ENCODE measurements at regions not wholly inside any gene's neighbourhood (a gene's known extent, or its start where the extent isn't known, plus 50 kb on each side); places are given as distances from the start of the nearest gene placed in this dataset.

DNA sequence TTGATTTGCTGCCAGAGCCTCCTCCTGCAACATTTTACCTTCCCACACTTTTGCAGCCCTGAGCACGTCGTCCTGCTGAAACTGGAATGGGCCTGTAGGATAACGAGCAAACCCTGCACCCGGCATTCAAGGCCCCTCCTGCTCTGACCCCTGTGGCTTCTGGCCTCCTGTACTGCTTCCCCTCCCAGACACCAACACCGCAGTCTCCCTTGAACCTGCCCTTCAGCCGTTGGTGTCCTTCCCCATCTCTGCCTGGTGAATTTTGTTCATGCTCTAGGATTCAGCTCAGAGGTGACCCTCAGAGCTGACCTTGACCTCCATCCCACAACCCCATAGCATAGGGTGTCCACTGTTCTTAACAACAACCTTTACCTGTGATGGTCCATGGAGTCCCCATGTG lies 535.1 kb downstream of the MATN1 start:
- DNase-seq (ENCODE audit: low read depth in 2 of 2): no peak

DNA sequence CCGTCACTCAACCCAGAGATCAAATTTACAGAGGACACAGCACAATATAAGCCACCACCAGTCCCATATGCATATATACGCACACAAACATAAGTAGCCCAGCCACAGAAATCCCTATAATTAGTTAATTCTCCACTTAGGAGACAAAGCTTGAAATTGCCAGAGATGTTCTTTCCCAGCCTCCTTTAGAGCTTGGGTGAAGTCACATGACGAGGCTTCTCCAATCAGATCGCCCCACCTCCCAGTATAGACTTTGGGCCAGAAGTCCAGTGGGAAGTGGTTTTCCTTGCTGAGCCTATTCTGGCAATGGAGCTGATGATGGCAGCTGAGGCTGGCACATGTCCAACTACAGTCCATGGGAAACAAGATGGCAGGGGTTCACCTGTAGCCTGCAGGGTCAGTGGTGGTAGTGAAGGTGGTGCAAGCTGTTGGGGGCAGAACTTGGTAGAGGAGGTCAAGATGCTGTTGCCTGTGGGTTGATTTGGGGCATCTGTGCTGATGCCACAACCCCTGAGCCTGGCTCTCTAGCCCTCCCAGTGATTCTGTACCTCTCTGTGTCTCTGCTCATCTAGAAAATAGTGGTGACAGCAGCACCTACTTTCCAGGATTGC lies 535.9 kb downstream of the MATN1 start:
- DNase-seq (ENCODE audit: low read depth in 2 of 2): no peak

DNA sequence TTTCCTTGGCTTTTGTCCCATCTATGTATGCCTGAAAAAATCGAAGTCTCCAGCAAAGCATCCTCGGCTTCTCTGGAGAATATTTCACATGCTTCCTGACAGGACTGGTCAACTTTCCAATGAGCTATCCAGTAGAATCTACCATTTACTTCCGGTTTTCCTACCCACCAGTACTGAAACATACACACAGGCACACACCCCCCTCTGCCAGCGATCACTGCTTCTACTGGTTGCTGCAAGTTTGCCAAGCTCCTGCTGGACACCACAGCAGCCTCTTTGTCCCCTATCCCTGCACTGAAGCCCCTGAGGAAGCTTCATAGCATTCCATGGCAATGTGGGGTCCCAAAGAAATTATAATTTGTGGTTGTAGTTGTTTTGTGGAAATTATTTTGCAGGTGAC lies 536.8 kb downstream of the MATN1 start:
- DNase-seq (ENCODE audit: low read depth in 2 of 2): no peak

- no peak for DNase-seq (ENCODE audit: low read depth in 2 of 2)
These were observed 537.6 kb downstream of the MATN1 start for GRCh38 chr1:30185809-30186208.

- DNase-seq (ENCODE audit: low read depth in 2 of 2): no peak
These were observed 538.1 kb downstream of the MATN1 start for GRCh38 chr1:30185313-30185712.

DNA sequence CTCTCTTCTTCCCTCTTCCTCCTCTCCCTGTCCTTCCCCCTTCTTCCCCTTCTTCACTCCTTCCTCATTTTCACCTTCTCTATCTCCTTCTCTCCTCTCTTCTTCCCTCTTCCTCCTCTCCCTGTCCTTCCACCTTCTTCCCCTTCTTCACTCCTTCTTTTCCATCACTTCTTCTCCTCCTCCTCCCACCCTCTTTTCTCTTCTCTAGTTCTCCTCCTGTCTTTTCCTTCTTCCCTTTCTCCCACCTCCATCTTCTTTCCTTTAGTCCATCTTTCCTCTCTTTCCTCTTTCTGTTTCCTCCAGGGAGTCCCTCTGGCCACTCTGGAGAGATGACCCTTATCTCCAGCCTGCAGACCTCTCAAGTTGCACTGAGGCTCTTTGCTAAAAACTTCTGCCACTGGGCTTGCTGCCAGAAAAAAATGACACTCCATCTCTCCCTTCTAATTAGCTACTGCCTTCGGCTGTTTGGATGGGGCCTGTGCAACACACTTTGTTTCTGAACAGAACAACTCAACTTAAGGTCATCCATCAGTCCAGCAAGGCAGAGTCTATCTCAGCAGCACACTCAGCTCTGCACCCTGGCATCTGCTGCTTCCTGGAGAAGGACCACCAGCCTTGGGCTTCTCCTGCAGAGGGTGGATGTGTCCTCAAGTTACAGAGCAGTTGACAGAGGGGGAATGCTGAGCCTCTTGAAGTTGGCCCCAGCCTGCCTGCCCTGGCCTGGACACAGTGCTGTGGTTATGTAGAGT lies 538.8 kb downstream of the MATN1 start:
- DNase-seq (ENCODE audit: low read depth in 2 of 2): no peak

DNA sequence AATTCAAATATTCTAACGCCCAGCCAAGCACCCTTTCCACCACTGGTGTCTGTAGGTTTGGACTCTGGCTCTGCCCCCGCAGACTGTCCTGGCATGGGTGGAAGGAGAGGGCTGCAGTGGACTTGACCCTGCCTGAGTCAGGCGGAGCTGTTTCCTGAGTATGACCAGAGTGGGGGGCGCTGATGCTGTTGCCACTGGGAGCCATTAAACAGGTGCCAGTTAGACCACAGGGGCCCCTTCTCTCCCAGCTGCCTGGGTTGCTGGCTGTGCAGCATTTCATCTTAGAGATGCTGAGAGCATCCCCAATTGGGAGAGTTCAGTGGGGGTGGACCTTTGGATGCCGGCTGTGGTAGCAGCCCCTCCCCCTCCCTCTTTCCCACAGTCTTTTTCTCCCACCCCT lies 539.5 kb downstream of the MATN1 start:
- DNase-seq (ENCODE audit: low read depth in 2 of 2): no peak

- DNase-seq (ENCODE audit: low read depth in 2 of 2): no peak
These were observed 540.4 kb downstream of the MATN1 start for GRCh38 chr1:30183006-30183405.

GRCh38 chr1:30179942-30180543 lies 543.3 kb downstream of the MATN1 start:
- no peak for DNase-seq (ENCODE audit: low read depth in 2 of 2)

- no peak for DNase-seq (ENCODE audit: low read depth in 2 of 2)
These were observed 546.9 kb downstream of the MATN1 start for GRCh38 chr1:30176477-30176876.

DNA sequence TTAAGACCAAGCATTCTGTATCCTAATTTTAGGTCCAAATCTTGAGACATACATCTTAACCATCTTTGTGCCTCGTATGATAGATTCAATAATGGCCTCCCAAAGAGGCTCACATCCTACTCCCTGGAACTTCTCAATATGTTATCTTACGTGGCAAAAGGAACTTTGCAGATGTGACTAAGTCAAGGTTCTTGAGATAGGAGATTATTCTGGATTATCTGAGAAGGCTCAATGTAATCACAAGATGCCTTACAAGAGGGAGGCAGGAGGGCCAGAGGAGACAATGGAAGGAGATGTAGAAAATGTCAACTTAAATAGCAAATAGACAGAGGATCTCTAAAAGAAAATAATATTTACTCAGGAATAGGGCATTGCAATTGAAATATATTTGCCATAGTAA lies 548.9 kb downstream of the MATN1 start:
- DNase-seq (ENCODE audit: low read depth in 2 of 2): no peak

- no peak for DNase-seq (ENCODE audit: low read depth in 2 of 2)
These were observed 549.8 kb downstream of the MATN1 start for GRCh38 chr1:30173560-30173959.

DNA sequence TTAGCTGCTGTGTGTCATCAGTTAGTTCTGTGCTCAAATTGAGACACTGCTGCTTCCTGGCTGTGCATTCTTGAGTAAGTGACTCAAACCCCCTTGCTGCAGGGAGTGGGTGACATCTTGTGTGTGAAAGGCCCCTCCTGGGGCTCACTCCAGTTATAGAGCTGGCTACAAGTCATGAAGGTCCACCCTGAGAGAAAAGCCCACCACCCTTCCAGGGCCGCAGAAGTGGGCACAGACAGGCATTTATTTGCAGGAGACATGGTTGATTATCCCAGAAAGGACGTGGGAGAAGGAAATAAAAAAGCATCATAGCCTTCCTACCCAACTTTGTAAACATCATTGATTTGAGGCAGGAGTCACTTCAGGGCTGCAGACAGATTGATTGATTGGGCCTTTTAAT lies 550.6 kb downstream of the MATN1 start:
- DNase-seq (ENCODE audit: low read depth in 2 of 2): no peak

GRCh38 chr1:30172299-30172694 lies 551.1 kb downstream of the MATN1 start:
- no peak for DNase-seq (ENCODE audit: low read depth in 2 of 2)

- no peak for DNase-seq (ENCODE audit: low read depth in 2 of 2)
These were observed 551.7 kb downstream of the MATN1 start for GRCh38 chr1:30171537-30172298.

- DNase-seq (ENCODE audit: low read depth in 2 of 2): no peak
These were observed 554.1 kb downstream of the MATN1 start for GRCh38 chr1:30169269-30169668.

- DNase-seq (ENCODE audit: low read depth in 2 of 2): no peak
These were observed 557.2 kb downstream of the MATN1 start for GRCh38 chr1:30166174-30166573.

DNA sequence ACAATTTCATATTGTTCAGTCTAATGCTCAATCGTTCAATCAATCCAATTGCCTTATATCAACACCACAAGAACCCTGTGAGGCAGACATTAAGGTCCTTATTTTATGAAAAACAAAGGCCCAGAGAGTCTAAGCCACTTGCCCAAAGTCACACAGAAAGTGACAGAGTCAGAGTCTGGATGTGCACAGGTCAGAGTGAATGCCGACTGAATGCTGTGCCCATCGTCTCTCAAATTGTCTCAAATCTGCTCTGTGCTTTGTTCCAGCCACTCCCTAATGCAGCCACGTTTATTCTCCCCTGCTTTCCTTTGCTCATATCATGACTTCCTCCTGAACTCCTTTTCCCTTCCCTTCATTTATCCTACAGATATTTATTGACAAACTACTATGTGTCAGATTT lies 558.3 kb downstream of the MATN1 start:
- DNase-seq (ENCODE audit: low read depth in 2 of 2): no peak

DNA sequence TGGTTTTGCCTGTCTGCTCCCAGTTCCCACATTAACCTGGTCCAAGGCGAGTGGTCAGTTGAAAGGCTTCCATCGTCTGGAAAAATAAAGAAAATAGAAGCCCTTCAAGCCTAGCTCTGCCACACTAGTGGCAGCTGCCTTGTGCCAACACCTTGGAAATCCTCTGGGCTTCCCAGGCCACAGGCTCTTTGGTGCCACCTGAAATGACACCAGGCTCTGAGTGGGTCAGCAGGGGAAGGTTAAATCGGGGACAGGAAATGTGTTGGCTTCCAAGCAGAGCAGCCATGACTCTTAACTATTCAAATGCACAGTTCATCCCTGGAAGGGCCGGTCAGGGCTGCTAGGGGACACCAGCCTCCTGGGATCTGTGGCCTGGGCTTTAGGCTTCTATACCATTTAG lies 558.7 kb downstream of the MATN1 start:
- no peak for DNase-seq (ENCODE audit: low read depth in 2 of 2)

- no peak for DNase-seq (ENCODE audit: low read depth in 2 of 2)
These were observed 560.8 kb downstream of the MATN1 start for GRCh38 chr1:30162565-30162964.

- DNase-seq (ENCODE audit: low read depth in 2 of 2): no peak
These were observed 561.4 kb downstream of the MATN1 start for GRCh38 chr1:30161953-30162352.

DNA sequence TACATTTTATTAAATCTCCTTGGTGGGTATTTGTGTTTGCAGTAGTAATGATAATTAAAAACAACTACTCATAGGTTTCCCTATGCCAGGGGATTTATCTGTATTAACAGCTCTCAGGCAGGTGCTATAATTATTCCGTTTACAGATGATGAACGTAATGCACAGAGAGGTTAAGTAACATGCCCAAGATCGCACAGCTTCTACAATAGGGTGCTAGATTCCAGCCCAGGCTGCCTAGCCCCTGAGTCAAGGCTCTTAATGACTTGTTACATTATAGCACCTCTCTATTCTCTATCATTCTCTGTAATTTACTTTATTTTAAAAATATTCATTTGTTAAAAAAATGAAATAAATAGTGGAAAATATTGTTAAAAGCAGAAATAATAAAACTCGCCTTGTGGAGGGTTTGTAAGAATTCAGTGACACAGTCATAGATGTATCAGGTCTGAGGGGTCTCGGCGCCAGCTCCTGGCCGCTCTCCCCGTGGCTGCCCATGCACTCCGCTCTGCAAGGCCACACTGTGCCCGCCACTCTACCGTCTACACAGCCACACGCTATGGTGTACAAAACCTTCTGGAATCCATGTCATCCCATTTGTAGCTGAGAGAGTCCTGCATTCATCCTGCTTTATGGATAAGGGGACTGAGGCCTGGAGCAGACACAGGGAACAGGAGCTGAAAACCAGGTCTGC lies 562.2 kb downstream of the MATN1 start:
- no peak for DNase-seq (ENCODE audit: low read depth in 2 of 2)

Measured in lung microvascular endothelial cell (primary cell).